ENCODE measurements at regions not wholly inside any gene's neighbourhood (a gene's known extent, or its start where the extent isn't known, plus 50 kb on each side); places are given as distances from the start of the nearest gene placed in this dataset.
"Not testable (repeated sequence)": the region's sequence is repeated elsewhere in the genome, so short reads cannot be mapped to it uniquely, and the experiment has no call there.

DNA sequence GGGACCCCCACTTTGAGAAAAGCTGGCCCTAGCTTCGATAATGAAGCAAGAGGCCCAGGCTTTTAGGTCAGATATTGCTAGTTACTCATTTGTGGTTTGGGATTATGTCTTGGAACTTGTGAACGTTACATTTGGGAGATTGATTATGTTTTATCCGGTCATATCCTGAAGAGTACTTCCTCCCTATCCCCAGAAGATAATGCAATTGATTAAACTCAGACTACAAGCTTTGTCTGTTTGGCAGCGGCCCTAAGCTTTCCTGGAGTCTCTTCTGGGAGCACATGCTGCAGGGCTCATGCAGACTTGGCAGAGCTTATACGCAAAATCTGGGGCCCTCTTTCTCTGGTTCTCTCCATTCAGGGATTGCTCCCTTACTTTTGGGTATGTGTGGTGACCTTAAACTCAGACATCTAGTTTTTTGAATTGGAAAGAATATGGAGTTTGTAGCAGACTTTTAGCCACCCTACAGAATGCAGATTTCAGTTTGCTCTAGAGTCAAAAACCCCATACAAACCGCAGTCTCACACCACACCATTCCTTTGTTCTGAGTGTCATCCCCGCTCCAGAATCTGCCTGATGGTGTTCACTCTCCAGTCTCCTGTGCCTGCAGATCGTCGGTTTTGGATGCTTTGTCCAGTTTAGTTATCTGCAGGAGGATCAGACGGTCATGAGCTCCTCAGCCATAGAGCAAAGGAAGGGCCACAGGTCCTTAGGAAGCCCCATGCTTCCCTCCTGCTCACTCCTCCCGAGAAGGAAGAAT is 449.5 kb upstream of the TRPC7 start:
- intact Hi-C loops (cut with DNase I), result no loop called here
- peaks cover 4 to 18% (median 13%) of the 10 kb centered on the region in 4 donors for H3K4me1 ChIP-seq
- TF ChIP-seq POLR2A (IDR thresholded peaks at IDR 0.05; ENCODE audit: low read depth) (no peak), POLR2AphosphoS5 (IDR thresholded peaks at IDR 0.05) (no peak), EP300 (IDR thresholded peaks at IDR 0.05) (no peak)
- TF ChIP-seq, protein P1, sequence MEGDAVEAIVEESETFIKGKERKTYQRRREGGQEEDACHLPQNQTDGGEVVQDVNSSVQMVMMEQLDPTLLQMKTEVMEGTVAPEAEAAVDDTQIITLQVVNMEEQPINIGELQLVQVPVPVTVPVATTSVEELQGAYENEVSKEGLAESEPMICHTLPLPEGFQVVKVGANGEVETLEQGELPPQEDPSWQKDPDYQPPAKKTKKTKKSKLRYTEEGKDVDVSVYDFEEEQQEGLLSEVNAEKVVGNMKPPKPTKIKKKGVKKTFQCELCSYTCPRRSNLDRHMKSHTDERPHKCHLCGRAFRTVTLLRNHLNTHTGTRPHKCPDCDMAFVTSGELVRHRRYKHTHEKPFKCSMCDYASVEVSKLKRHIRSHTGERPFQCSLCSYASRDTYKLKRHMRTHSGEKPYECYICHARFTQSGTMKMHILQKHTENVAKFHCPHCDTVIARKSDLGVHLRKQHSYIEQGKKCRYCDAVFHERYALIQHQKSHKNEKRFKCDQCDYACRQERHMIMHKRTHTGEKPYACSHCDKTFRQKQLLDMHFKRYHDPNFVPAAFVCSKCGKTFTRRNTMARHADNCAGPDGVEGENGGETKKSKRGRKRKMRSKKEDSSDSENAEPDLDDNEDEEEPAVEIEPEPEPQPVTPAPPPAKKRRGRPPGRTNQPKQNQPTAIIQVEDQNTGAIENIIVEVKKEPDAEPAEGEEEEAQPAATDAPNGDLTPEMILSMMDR (IDR thresholded peaks at IDR 0.05), result no peak
- WGBS, result 67% methylated on average over 11 of the region's 11 CpGs
- H3K27me3 ChIP-seq, result no peaks in the 10 kb centered on the region
- H3K9me3 ChIP-seq, result no peaks in the 10 kb centered on the region
- DNase-seq (ENCODE audit: extremely low spot score), result no peak
- H3K27ac ChIP-seq (replicated peaks in 1 of 4), result no peak overlapping the region
- no peak overlapping the region for H3K4me3 ChIP-seq
- no peaks in the 10 kb centered on the region for H3K36me3 ChIP-seq

- DNase-seq (ENCODE audit: extremely low spot score); H3K27me3 ChIP-seq; intact Hi-C loops (cut with DNase I); H3K9me3 ChIP-seq; H3K36me3 ChIP-seq; H3K27ac ChIP-seq (replicated peaks in 1 of 4); H3K4me3 ChIP-seq: not testable (repeated sequence)
- WGBS, result 75% methylated on average over 2 of the region's 2 CpGs
- H3K4me1 ChIP-seq, result peaks cover 5 to 21% (median 13%) of the 10 kb centered on the region in 4 donors
Observed at GRCh38 chr5:136812270-136812669, 446.9 kb upstream of the TRPC7 start.

DNA sequence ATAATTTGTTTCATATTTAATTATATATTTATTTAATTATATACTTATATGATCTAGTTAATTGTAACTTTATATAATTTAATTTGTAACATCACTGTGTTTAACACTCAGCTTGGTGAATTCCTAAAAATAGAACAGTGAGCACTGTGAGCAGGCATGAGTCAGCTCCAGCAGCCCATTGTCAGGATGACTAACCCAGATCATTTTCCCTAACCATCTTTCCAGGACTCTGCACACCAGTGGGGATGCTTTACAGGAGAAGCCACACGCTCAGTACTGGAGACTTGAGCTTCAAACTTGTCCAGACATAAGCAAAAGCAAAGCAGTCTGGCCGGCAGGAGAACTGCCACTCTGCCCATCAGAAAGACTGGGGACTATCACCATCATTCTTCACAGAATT is 446.2 kb upstream of the TRPC7 start:
- intact Hi-C loops (cut with DNase I), result no loop called here
- WGBS, result 56% methylated on average over 2 of the region's 2 CpGs

DNA sequence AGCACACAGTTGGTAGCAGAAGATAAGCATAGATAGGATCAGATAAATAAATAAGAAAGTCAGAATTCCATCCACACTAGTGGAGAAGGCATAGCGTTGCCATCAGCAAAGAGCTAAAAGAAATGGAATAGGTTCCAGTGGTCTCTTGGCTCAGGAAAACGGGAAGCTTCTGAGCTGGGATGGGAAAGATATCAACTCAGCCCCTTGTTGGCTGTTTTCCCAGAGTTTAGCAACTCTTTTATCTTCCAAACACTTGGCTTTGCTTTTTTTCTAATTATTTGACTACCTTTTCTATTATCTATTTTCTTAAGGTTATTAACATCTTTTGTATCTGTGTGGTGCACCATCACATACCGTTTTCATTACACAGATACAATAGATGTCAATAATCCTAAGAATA is 445.7 kb upstream of the TRPC7 start:
- H3K36me3 ChIP-seq, result no peaks in the 10 kb centered on the region
- TF ChIP-seq POLR2AphosphoS5 (IDR thresholded peaks at IDR 0.05) (no peak), POLR2A (IDR thresholded peaks at IDR 0.05; ENCODE audit: low read depth) (no peak), EP300 (IDR thresholded peaks at IDR 0.05) (no peak)
- TF ChIP-seq, protein P1 (IDR thresholded peaks at IDR 0.05), result no peak
- intact Hi-C loops (cut with DNase I), result no loop called here
- no peaks in the 10 kb centered on the region for H3K9me3 ChIP-seq
- H3K27me3 ChIP-seq, result no peaks in the 10 kb centered on the region
- no peak for DNase-seq (ENCODE audit: extremely low spot score)
- WGBS, result 62% methylated on average over 3 of the region's 3 CpGs
- no peak overlapping the region for H3K4me3 ChIP-seq
- no peak overlapping the region for H3K27ac ChIP-seq (replicated peaks in 1 of 4)
- peaks cover 5 to 21% (median 13%) of the 10 kb centered on the region in 4 donors for H3K4me1 ChIP-seq

More for the DNA sequence above, 446.2 kb upstream of the TRPC7 start:
- Histone ChIP-seq H3K4me3 (no peak overlapping the region), H3K9me3 (no peaks in the 10 kb centered on the region), H3K27ac (replicated peaks in 1 of 4) (no peak overlapping the region), H3K27me3 (no peaks in the 10 kb centered on the region), H3K4me1 (peaks cover 5 to 21% (median 13%) of the 10 kb centered on the region in 4 donors), H3K36me3 (no peaks in the 10 kb centered on the region)
- no peak for TF ChIP-seq POLR2A (IDR thresholded peaks at IDR 0.05; ENCODE audit: low read depth)
- no peak for TF ChIP-seq EP300 (IDR thresholded peaks at IDR 0.05)
- TF ChIP-seq, protein P1 (IDR thresholded peaks at IDR 0.05), result no peak
- TF ChIP-seq POLR2AphosphoS5 (IDR thresholded peaks at IDR 0.05), result no peak
- no peak for DNase-seq (ENCODE audit: extremely low spot score)

GRCh38 chr5:136810261-136810801 is 445.0 kb upstream of the TRPC7 start:
- Histone ChIP-seq H3K27me3 (no peaks in the 10 kb centered on the region), H3K27ac (replicated peaks in 1 of 4) (no peak overlapping the region), H3K9me3 (no peaks in the 10 kb centered on the region), H3K4me3 (no peak overlapping the region), H3K4me1 (peaks cover 5 to 21% (median 13%) of the 10 kb centered on the region in 4 donors), H3K36me3 (no peaks in the 10 kb centered on the region)
- no peak for DNase-seq (ENCODE audit: extremely low spot score)
- intact Hi-C loops (cut with DNase I), result no loop called here
- TF ChIP-seq POLR2A (IDR thresholded peaks at IDR 0.05; ENCODE audit: low read depth) (no peak), POLR2AphosphoS5 (IDR thresholded peaks at IDR 0.05) (no peak), EP300 (IDR thresholded peaks at IDR 0.05) (no peak)
- TF ChIP-seq, protein P1 (IDR thresholded peaks at IDR 0.05), result no peak
- 42% methylated on average over 5 of the region's 5 CpGs for WGBS
